AML-193 (cell line): ENCODE measurements at regions not wholly inside any gene's neighbourhood (a gene's known extent, or its start where the extent isn't known, plus 50 kb on each side); places are given as distances from the start of the nearest gene placed in this dataset.
"Not testable (repeated sequence)": the region's sequence is repeated elsewhere in the genome, so short reads cannot be mapped to it uniquely, and the experiment has no call there.

Source experiments
- DNase-seq, 2 experiments: peaks; one replicate each; lab custom pipeline; 2025; lab: John Stamatoyannopoulos, UW

- DNase-seq = no peak
Observed at GRCh38 chr10:130660266-130660665, 524.1 kb downstream of the GLRX3 start.

GRCh38 chr10:130661419-130661818 is 525.2 kb downstream of the GLRX3 start:
- no peak for DNase-seq

- no peak for DNase-seq
Observed at GRCh38 chr10:130662775-130663174, 526.6 kb downstream of the GLRX3 start.

GRCh38 chr10:130664526-130664925 is 528.3 kb downstream of the GLRX3 start:
- DNase-seq = no peak

DNA sequence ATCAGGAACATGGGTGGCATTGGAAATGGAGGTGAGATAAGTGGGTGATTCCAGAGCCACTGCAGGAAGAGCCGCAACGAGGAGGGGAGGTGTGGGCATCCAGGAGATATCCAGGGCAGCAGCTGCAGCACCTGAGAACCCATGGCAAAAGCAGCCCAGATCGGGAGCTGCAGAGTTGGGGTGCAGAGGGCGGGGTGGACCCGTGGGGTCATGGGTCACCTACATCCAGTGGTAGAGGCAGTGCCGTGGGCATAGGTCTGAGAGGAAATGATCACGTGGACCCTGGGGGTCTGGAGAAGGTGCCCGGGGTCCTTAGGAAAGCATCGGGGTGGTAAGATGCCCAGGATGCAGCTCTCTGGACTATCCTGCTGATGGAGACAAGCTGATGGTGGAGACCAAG is 530.0 kb downstream of the GLRX3 start:
- no peak for DNase-seq

DNA sequence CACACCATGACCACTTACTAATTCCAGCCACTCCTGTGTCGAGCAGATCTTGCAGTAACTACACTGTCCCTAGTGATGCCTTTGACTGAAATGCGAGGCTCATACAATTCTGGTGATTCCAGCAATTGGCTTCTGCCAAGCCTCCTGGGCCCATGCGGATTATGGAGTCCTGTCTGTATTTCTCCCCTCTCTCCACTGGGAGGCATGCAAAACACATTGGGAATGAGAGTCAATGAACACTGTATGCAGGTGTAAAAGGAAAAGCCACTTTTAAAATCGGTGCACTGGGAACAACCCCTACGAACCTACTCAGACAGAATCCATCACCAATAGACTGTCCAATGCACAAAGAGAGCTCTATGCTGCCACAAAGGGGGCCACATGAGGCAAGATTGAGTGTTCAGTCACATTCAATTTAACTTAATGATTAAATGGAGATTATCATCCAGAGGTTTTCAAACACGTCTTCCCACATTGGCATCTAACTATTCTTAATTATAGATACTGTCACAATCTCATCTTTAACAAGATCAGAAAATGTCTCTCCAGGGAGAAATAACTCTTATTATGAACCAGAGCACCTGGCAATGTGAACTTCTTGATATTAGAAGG is 550.6 kb downstream of the GLRX3 start:
- no peak for DNase-seq

GRCh38 chr10:130687566-130687965 is 551.4 kb downstream of the GLRX3 start:
- DNase-seq = no peak

- no peak for DNase-seq
Observed at GRCh38 chr10:130689743-130690626, 553.8 kb downstream of the GLRX3 start.

GRCh38 chr10:130691776-130692175 is 555.6 kb downstream of the GLRX3 start:
- DNase-seq = no peak

DNA sequence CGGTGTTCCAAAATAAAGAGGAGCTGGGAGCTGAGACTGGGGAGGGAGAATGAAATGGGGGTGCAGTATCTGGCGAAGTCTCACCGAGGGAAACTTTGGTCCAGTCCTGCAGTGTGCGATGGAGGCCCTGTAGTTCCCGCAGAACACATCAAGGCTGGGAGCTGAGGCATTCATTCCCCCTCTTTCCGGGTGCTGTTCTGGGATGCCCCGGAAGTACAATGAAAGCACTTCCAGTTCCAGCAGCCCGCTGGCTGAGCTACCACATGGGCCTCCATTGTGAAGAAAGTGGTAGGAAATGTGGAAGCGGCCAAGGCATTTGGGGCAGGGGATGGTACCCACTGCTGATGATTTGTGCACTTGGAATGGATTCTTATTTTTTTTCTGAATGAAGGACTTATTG is 560.7 kb downstream of the GLRX3 start:
- DNase-seq = no peak

DNA sequence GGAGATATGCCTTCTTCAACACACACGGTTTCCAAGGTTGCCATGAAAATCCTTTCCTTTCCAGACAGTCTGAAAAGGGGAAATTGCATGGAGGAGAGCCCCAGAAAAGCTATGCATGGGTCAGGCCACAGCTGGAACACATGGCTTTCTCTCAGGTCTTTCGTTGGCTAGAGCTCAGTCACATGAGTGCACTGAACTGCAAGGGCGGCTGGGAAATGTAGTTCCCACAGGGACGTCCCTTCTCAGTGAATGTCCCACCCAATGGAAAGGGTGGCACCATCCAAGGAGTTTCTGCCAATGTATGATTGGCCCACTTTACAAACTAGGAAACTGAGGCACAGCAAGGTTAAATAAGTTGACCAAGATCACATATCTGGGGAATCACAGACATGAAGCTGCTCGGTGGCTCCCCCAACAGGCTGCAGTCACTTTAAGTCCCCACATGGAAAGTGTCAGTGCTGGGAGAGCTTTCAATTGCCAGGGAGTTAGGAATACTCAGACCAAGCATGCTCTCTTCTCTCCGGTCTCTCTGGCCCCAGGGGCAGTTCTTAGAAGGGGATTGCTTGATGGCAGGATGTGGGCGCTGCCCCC is 571.3 kb downstream of the GLRX3 start:
- no peak for DNase-seq

DNA sequence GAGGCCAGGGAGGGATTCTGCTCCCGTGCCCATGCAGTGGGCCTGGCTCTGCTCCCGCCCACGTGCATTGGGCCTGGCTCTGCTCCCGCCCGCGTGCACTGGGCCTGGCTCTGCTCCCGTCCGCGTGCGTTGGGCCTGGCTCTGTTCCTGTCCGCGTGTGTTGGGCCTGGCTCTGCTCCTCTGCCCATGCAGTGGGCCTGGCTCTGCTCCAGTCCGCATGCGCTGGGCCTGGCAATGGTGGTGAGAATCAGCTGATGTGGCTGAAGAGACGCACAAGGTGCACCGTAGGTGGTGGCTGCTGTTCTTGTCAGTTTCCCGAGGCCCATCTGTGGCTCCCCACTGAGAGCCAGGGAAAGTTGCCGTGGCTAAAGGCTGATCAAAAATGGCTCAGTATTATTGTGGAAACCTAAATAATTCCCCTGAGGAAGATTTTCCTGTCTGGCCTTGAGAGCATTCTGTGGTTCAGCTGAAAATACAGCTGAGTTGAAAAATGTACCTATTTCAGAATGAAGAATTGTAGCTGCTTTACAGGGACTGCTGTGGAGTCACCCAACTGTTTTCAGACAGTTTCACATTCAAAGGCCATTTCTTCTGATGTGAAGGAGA is 572.4 kb downstream of the GLRX3 start:
- DNase-seq = no peak

GRCh38 chr10:130709415-130709814 is 573.2 kb downstream of the GLRX3 start:
- no peak for DNase-seq

GRCh38 chr10:130711072-130711471 is 574.9 kb downstream of the GLRX3 start:
- DNase-seq = no peak

DNA sequence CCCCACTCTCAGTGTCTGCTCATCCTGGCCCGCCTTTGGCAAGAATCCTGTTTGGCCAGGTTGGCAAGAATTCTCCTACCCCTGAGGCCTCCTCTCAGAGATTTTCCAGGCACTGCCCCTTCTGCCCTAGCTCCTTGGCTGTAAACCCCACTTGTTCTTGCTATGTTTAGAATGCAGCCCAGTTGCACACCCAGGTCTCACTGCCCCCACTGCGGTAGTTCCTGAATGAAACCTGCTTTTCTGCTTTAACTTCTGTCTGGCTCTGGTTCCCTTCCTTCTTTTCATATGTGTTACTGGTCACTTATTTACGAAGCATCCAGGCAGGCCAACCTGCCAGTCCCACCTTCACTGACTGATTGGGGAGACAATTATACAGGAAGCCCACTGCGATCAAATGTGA is 576.9 kb downstream of the GLRX3 start:
- DNase-seq = no peak

DNA sequence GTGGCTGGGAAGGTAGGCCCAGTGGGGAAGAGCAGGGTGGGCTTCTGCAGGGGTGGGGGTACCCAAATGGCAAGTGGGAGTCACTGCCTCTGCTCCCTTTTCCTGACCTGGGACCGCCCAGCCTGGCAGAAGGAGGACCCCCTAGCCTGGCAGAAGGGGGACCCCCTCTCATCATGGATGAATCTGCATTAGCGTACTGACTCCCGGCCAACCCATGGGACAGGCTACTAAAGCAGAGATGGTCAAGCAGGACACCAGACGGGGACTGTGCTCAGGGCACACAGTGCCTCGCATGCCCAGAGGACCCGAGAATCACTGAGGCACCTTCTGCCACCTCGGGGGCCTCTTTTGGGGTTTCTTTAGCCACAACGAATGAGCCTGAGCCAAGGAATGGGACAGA is 577.5 kb downstream of the GLRX3 start:
- no peak for DNase-seq

DNA sequence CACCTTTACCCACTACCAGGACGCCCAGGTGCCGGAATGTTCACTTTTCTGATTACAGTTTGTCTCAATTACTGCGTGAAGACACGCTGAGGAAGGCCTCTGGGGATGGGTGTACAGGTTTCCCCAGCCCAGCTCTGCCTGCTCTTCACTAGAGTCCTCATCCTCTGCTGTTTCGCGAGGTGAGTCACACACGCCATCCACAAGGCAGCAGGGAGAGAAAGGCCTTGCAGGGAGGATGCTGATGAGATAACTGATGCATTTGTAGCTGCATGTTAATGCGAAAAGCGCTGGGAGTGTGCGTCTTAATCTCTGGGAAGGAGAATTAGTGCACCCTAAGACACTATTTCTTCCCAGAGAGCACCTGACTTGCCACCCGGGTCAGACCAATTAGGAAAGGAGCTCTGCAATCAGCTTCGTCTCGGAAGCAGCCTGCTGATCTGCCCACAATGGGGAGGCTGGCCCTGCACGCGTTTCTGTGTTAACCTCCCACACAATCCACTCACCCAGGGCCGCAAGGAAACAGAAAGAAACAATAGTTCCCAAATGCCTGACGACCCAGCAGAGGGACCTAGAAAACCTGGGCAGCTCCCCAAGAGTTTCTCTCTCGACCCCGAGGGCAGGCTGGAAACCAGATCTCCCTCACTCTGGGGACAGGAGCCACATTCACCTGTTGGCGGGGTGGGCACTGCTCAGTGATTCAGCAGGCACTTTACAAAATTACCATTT is 578.7 kb downstream of the GLRX3 start:
- DNase-seq = no peak

- DNase-seq = no peak
Observed at GRCh38 chr10:130715686-130716670, 579.8 kb downstream of the GLRX3 start.

DNA sequence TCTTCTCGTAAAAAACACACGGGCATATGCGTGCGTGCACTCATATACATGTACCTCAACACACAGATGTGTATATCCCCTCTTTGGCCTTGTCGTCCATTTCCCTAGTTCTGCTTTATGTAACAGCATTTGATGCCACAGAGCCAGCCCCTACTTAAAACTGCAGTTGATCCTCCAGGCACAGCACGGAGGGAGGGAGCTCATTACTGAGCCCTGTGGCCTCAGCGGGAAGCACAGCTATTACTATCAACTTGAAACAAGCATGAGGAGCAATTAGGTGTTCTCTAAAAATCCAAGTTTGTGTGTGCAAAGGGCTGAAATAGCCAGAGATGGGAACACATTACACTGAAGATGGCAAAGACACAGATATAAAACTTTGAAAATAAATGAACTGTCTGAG is 580.9 kb downstream of the GLRX3 start:
- DNase-seq = no peak

- not testable (repeated sequence) for DNase-seq
Observed at GRCh38 chr10:130718744-130719447, 582.7 kb downstream of the GLRX3 start.
